ENCODE measurements at regions not wholly inside any gene's neighbourhood (a gene's known extent, or its start where the extent isn't known, plus 50 kb on each side); places are given as distances from the start of the nearest gene placed in this dataset.
"Not testable (repeated sequence)": the region's sequence is repeated elsewhere in the genome, so short reads cannot be mapped to it uniquely, and the experiment has no call there.

- H3K18ac ChIP-seq (ENCODE audit: extremely low read depth, low read length); H3K36me3 ChIP-seq (ENCODE audit: control insufficient read depth in 2 of 4, insufficient read depth in 4 of 4, low read length in 3 of 4); H3K23ac ChIP-seq (ENCODE audit: insufficient read length); H2AFZ ChIP-seq (ENCODE audit: low read length); H3K4me2 ChIP-seq (ENCODE audit: insufficient read depth in 1 of 2, low read depth in 2 of 2, low read length in 2 of 2); H3K4me3 ChIP-seq (ENCODE audit: extremely low read depth in 1 of 4, insufficient read depth in 2 of 4, low read depth in 3 of 4, low read length in 4 of 4); DNase-seq (ENCODE audit: low read depth in 1 of 2, low spot score in 2 of 2); H3K14ac ChIP-seq (ENCODE audit: insufficient read length); H2BK15ac ChIP-seq (ENCODE audit: low read length); H3K79me1 ChIP-seq (ENCODE audit: low read depth, low read length); H3K27ac ChIP-seq (ENCODE audit: low read depth, low read length); H4K8ac ChIP-seq (ENCODE audit: extremely low read depth, insufficient read depth, low read length); H3K27me3 ChIP-seq (replicated peaks in 1 of 4; ENCODE audit: control insufficient read depth in 3 of 4, extremely low read depth in 1 of 4, insufficient read depth in 3 of 4, low read length in 3 of 4); H4K91ac ChIP-seq (replicated peaks; ENCODE audit: insufficient read length, low read length); H3K9me3 ChIP-seq (ENCODE audit: insufficient read depth in 2 of 2, low read depth in 1 of 2, low read length in 1 of 2); H3K79me2 ChIP-seq (ENCODE audit: control insufficient read depth in 1 of 2, insufficient read depth in 2 of 2, low read length in 2 of 2); FAIRE-seq; H3K9ac ChIP-seq (replicated peaks in 1 of 4; ENCODE audit: extremely low read depth in 1 of 4, low read depth in 3 of 4, low read length in 3 of 4); H3K56ac ChIP-seq (replicated peaks; ENCODE audit: insufficient read length, low read depth, low read length); H4K20me1 ChIP-seq (replicated peaks in 1 of 2; ENCODE audit: control insufficient read depth in 1 of 2, insufficient read depth in 2 of 2, low read length in 2 of 2); H3K23me2 ChIP-seq (ENCODE audit: low read depth, low read length); H4K5ac ChIP-seq (ENCODE audit: insufficient read length, low read depth, low read length): not testable (repeated sequence)
- H2BK120ac ChIP-seq (replicated peaks; ENCODE audit: low read depth, low read length): peak overlapping the region; percentile 90
- H2AK5ac ChIP-seq (ENCODE audit: low read depth, low read length): peak overlapping the region; percentile 82; the same call in 1 of the 2 replicates
- H2BK12ac ChIP-seq (ENCODE audit: low read depth, low read length): peak overlapping the region; percentile 94; the same call in 1 of the 2 replicates
- H2BK20ac ChIP-seq (ENCODE audit: low read length): peak overlapping the region; percentile 75; the same call in 1 of the 2 replicates
- peak overlapping the region; percentile 69 for H3K4ac ChIP-seq (replicated peaks; ENCODE audit: insufficient read length, low read depth, low read length)
- H2BK5ac ChIP-seq (ENCODE audit: low read depth, low read length): peak overlapping the region; percentile 49; the same call in 1 of the 2 replicates
- WGBS, 2 experiments (ENCODE audit: extremely low coverage in 1 of 2, insufficient coverage in 1 of 2, insufficient read length in 1 of 2, insufficient replicate concordance in 2 of 2, low coverage in 1 of 2, low lambda C conversion rate in 2 of 2, missing lambda C conversion rate in 1 of 2): 97% methylated on average over 3 of the region's 4 CpGs; no CpG with 5 or more reads in 1 of the 2 experiments
- ChIA-PET CTCF (ENCODE audit: partially characterized antibody) (interaction anchor here (0.6 to 4.3 kb wide), 17 partner anchors 11 to 598 kb away, joined by 3 to 27 read pairs (median 4); partner anchors contain the start of gene UNC93A), POLR2A (ENCODE audit: partially characterized antibody) (interaction anchor here (0.6 to 1.4 kb wide), 2 partner anchors 10 to 290 kb away, joined by 3 to 4 read pairs; no protein-coding TSS in a partner anchor)
- peaks cover 2 to 17% (median 8%) of the 10 kb centered on the region in 4 experiments; a peak in 5 of 7 replicates for H3K4me1 ChIP-seq (replicated peaks in 1 of 4; ENCODE audit: control insufficient read depth in 3 of 4, insufficient read depth in 4 of 4, low read length in 3 of 4)
Observed at GRCh38 chr6:167219079-167219478, 61.3 kb upstream of the GPR31 start.

Measured in H1 (cell line).